Natural killer cell (primary cell): ENCODE measurements at regions not wholly inside any gene's neighbourhood (a gene's known extent, or its start where the extent isn't known, plus 50 kb on each side); places are given as distances from the start of the nearest gene placed in this dataset.

ENCODE experiments used
- ATAC-seq, 3 donors: fragments of 150-1000 bp in 2 of 3; fragments of 200-7000 bp in 1 of 3; cut with Tn5 transposase; 1 replicate in 1 of 3; 2 replicates in 2 of 3; pipeline ENCODE4 v1.10.0; 2021; ENCODE audit warnings: mild to moderate bottlenecking in 2 of 3, moderate library complexity in 2 of 3
- DNase-seq, 2 donors: peaks; one replicate each; pipeline versions ENCODE4 v3.0.0 to v3.0.0-alpha.2; 2013 to 2021; ENCODE audit warnings: mixed read lengths in 1 of 2
- H3K27ac ChIP-seq: one replicate; pipeline ENCODE4 v1.5.1; 2013; ENCODE audit warnings: mild to moderate bottlenecking, low read length
- H3K27me3 ChIP-seq: one replicate; pipeline ENCODE4 v1.6.1; 2013; ENCODE audit warnings: low read length; ENCODE audit not compliant: control insufficient read depth, insufficient read depth
- H3K36me3 ChIP-seq: one replicate; pipeline ENCODE4 v1.6.1; 2013; ENCODE audit warnings: low read length; ENCODE audit not compliant: control insufficient read depth, insufficient read depth
- H3K4me1 ChIP-seq: one replicate; pipeline ENCODE4 v1.6.1; 2013; ENCODE audit warnings: low read length; ENCODE audit not compliant: control insufficient read depth, insufficient read depth
- H3K4me3 ChIP-seq: one replicate; pipeline ENCODE4 v1.5.1; 2013; ENCODE audit warnings: low read length
- H3K9me3 ChIP-seq: one replicate; pipeline ENCODE4 v1.6.1; 2013; ENCODE audit warnings: low read length; ENCODE audit not compliant: control insufficient read depth, insufficient read depth
- H3K27ac Mint-ChIP-seq, 2 donors: one replicate each; pipeline ENCODE4 v1.8.0; 2022; ENCODE audit warnings: mild to moderate bottlenecking in 2 of 2, mixed read lengths in 2 of 2, moderate library complexity in 1 of 2
- H3K27me3 Mint-ChIP-seq, 2 donors: one replicate each; pipeline ENCODE4 v1.8.0; 2022; ENCODE audit warnings: low read depth in 2 of 2, mixed read lengths in 2 of 2
- H3K36me3 Mint-ChIP-seq: one replicate; pipeline ENCODE4 v1.8.0; 2022; ENCODE audit warnings: mixed read lengths
- H3K4me1 Mint-ChIP-seq, 2 donors: one replicate each; pipeline ENCODE4 v1.8.0; 2022; ENCODE audit warnings: mixed read lengths in 2 of 2
- H3K4me3 Mint-ChIP-seq: one replicate; pipeline ENCODE4 v1.8.0; 2022; ENCODE audit warnings: mild to moderate bottlenecking, moderate library complexity, mixed read lengths
- H3K9me3 Mint-ChIP-seq, 2 donors: one replicate each; pipeline ENCODE4 v1.8.0; 2022; ENCODE audit warnings: mixed read lengths in 2 of 2
- WGBS: methylation state at CpG from one replicate; pipeline ENCODE4 v1.1.7; 2013; ENCODE audit warnings: missing lambda C conversion rate; ENCODE audit not compliant: insufficient coverage; 5-methylcytosine and 5-hydroxymethylcytosine counted together
- intact Hi-C: fragments of 100-400 bp; cut with micrococcal nuclease; formaldehyde crosslinking; loops from one replicate; pipeline ENCODE4 v1.14.2; 2022
- TF ChIP-seq, protein P1 (sequence below): fragments of 200-600 bp; IDR thresholded peaks from one replicate; pipeline ENCODE4 v1.8.0; 2022; ENCODE audit warnings: antibody characterized with exemption

- H3K4me3 Mint-ChIP-seq = no peak overlapping the region
- Histone ChIP-seq H3K4me3 (no peak overlapping the region), H3K36me3 (no peaks in the 10 kb centered on the region), H3K9me3 (peaks cover 3% of the 10 kb centered on the region), H3K27me3 (no peaks in the 10 kb centered on the region), H3K4me1 (no peaks in the 10 kb centered on the region), H3K27ac (no peak overlapping the region)
- no peaks in the 10 kb centered on the region for H3K27me3 Mint-ChIP-seq
- TF ChIP-seq, protein P1, sequence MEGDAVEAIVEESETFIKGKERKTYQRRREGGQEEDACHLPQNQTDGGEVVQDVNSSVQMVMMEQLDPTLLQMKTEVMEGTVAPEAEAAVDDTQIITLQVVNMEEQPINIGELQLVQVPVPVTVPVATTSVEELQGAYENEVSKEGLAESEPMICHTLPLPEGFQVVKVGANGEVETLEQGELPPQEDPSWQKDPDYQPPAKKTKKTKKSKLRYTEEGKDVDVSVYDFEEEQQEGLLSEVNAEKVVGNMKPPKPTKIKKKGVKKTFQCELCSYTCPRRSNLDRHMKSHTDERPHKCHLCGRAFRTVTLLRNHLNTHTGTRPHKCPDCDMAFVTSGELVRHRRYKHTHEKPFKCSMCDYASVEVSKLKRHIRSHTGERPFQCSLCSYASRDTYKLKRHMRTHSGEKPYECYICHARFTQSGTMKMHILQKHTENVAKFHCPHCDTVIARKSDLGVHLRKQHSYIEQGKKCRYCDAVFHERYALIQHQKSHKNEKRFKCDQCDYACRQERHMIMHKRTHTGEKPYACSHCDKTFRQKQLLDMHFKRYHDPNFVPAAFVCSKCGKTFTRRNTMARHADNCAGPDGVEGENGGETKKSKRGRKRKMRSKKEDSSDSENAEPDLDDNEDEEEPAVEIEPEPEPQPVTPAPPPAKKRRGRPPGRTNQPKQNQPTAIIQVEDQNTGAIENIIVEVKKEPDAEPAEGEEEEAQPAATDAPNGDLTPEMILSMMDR = no peak
- H3K9me3 Mint-ChIP-seq = peaks cover 11 to 22% of the 10 kb centered on the region in 2 donors
- H3K27ac Mint-ChIP-seq = no peak overlapping the region
- H3K36me3 Mint-ChIP-seq = no peaks in the 10 kb centered on the region
- intact Hi-C loops = no loop called here
- no peak for DNase-seq
- H3K4me1 Mint-ChIP-seq = no peaks in the 10 kb centered on the region
- ATAC-seq = no peak
- WGBS = 82% methylated on average over 1 of the region's 1 CpG
These were observed 1089.5 kb upstream of the LRRN3 start for GRCh38 chr7:110001254-110001938.

- peaks cover 8 to 17% of the 10 kb centered on the region in 2 donors for H3K9me3 Mint-ChIP-seq
- WGBS = no CpG with 5 or more reads among the region's 1 CpG
- no peak overlapping the region for H3K27ac ChIP-seq
- no peak for DNase-seq
- no peaks in the 10 kb centered on the region for H3K4me1 Mint-ChIP-seq
- H3K36me3 ChIP-seq = no peaks in the 10 kb centered on the region
- TF ChIP-seq, protein P1 = no peak
- intact Hi-C loops = no loop called here
- no peaks in the 10 kb centered on the region for H3K4me1 ChIP-seq
- H3K36me3 Mint-ChIP-seq = no peaks in the 10 kb centered on the region
- H3K4me3 ChIP-seq = no peak overlapping the region
- H3K4me3 Mint-ChIP-seq = no peak overlapping the region
- H3K27me3 Mint-ChIP-seq = no peaks in the 10 kb centered on the region
- ATAC-seq = no peak
- no peaks in the 10 kb centered on the region for H3K27me3 ChIP-seq
- no peak overlapping the region for H3K27ac Mint-ChIP-seq
- no peaks in the 10 kb centered on the region for H3K9me3 ChIP-seq
These were observed 1087.1 kb upstream of the LRRN3 start for GRCh38 chr7:110003827-110004226.

DNA sequence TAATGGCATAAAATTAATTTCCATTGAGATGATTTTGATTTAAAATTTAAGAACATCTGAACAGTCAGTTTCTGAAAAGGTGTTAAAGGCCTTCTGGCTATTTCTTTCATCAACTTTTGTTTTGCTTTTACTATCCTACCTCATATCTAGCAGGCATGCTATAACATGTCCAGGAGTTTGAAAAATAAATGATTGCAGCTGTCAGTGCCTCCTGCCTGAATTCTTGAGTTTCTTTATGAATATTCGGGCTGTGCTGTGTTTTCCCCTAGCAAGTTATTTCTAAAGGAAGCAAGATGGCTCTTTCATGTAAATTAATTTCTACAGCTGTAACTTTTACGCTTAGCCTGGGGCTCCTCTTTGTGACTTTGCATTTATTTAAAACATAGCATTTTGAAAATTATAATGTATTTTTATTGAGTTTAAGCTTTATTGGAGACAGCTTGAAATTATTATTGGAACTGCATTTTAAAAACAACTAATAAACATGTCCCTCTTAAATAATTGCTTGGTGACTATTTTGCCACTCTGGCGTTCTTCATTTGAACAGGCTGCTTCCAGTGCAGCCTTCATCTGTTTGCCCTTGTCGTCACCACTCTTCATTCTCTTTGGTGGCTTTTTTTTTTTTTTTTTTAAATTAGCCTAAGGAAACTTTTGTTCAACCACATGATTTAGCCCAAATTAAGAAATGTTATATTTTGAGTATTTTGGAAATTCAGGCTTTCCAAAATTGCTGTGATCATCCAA, 1083.4 kb upstream of the LRRN3 start:
- WGBS = 86% methylated on average over 4 of the region's 4 CpGs
- Mint-ChIP-seq H3K4me1 (no peaks in the 10 kb centered on the region), H3K27me3 (no peaks in the 10 kb centered on the region), H3K27ac (no peak overlapping the region), H3K36me3 (no peaks in the 10 kb centered on the region), H3K9me3 (peaks cover 12% of the 10 kb centered on the region in 2 donors), H3K4me3 (no peak overlapping the region)
- TF ChIP-seq, protein P1 = no peak
- ATAC-seq = no peak
- Histone ChIP-seq H3K4me1 (no peaks in the 10 kb centered on the region), H3K9me3 (no peaks in the 10 kb centered on the region), H3K4me3 (no peak overlapping the region), H3K36me3 (no peaks in the 10 kb centered on the region), H3K27ac (no peak overlapping the region), H3K27me3 (no peaks in the 10 kb centered on the region)
- intact Hi-C loops = no loop called here
- no peak for DNase-seq
